NT2/D1 (cell line): ENCODE measurements at regions not wholly inside any gene's neighbourhood (a gene's known extent, or its start where the extent isn't known, plus 50 kb on each side); places are given as distances from the start of the nearest gene placed in this dataset.

Source experiments
- SUZ12 ChIP-seq: IDR thresholded peaks from 2 replicates; pipeline ENCODE4 v1.6.1; 2011; ENCODE audit not compliant: insufficient read length, insufficient read depth; ENCODE audit errors: extremely low read depth
- YY1 ChIP-seq: IDR thresholded peaks from 2 replicates; pipeline ENCODE4 v1.6.1; 2011; ENCODE audit not compliant: insufficient read length, insufficient read depth

DNA sequence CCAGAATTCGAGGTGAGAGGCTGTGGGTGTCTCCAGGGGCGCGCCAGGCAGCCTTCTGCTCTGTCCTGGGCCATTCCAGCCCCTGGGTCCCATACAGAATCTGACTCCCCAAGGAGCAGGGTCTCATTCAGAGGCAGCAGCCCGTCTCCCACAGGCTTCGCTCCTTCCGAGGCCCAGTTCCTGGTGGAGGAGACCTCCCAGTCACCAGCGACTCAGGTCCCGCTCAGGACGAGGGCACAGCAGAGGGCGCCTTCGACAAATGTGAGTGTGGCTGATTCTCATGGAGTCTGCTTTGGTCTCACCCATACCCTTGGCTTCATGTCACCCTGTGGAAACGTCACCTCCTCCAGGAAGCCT lies 81.8 kb upstream of the GPR26 start:
- TF ChIP-seq YY1 = no peak
- TF ChIP-seq SUZ12 = no peak
